ENCODE measurements at regions not wholly inside any gene's neighbourhood (a gene's known extent, or its start where the extent isn't known, plus 50 kb on each side); places are given as distances from the start of the nearest gene placed in this dataset.
"Not testable (repeated sequence)": the region's sequence is repeated elsewhere in the genome, so short reads cannot be mapped to it uniquely, and the experiment has no call there.

- peak; percentile 58 for DNase-seq
Observed at GRCh38 chr15:58361273-58361759, 70.5 kb upstream of the LIPC start.

GRCh38 chr15:58362262-58362922 is 69.4 kb upstream of the LIPC start:
- no peak for DNase-seq

GRCh38 chr15:58363118-58363517 is 68.7 kb upstream of the LIPC start:
- not testable (repeated sequence) for DNase-seq

GRCh38 chr15:58363673-58364072 is 68.1 kb upstream of the LIPC start:
- DNase-seq, result not testable (repeated sequence)

- DNase-seq, result not testable (repeated sequence)
Observed at GRCh38 chr15:58365098-58365497, 66.7 kb upstream of the LIPC start.

- peak; percentile 15 for DNase-seq
Observed at GRCh38 chr15:58369261-58369701, 62.5 kb upstream of the LIPC start.

- DNase-seq, result no peak
Observed at GRCh38 chr15:58369956-58370355, 61.8 kb upstream of the LIPC start.

- DNase-seq, result no peak
Observed at GRCh38 chr15:58374147-58374546, 57.6 kb upstream of the LIPC start.

GRCh38 chr15:58377193-58377592 is 54.6 kb upstream of the LIPC start:
- no peak for DNase-seq

GRCh38 chr15:58378241-58379085 is 53.3 kb upstream of the LIPC start:
- DNase-seq, result no peak

- DNase-seq, result not testable (repeated sequence)
Observed at GRCh38 chr15:58379454-58379853, 52.3 kb upstream of the LIPC start.

GRCh38 chr15:58380280-58380945 is 51.4 kb upstream of the LIPC start:
- DNase-seq, result no peak

- no peak for DNase-seq
Observed at GRCh38 chr15:58381697-58382096, 50.1 kb upstream of the LIPC start.

Measured in eye (tissue), 1 donor.